HG02943 (cell line): ENCODE measurements at regions not wholly inside any gene's neighbourhood (a gene's known extent, or its start where the extent isn't known, plus 50 kb on each side); places are given as distances from the start of the nearest gene placed in this dataset.

Experiments used
- ATAC-seq: cut with Tn5 transposase; IDR thresholded peaks from one replicate; pipeline ENCODE4 v1.9.1; 2021; ENCODE audit warnings: mild to moderate bottlenecking, low read depth, moderate library complexity; ENCODE audit not compliant: unreplicated experiment

- ATAC-seq = no peak
These were observed 293.5 kb downstream of the SPRY2 start for GRCh38 chr13:80047406-80047805.

GRCh38 chr13:80040981-80041317 lies 300.0 kb downstream of the SPRY2 start:
- ATAC-seq = no peak

- ATAC-seq = no peak
These were observed 300.5 kb downstream of the SPRY2 start for GRCh38 chr13:80040196-80040980.

GRCh38 chr13:80039000-80039399 lies 301.9 kb downstream of the SPRY2 start:
- ATAC-seq = no peak

- no peak for ATAC-seq
These were observed 302.6 kb downstream of the SPRY2 start for GRCh38 chr13:80038371-80038770.

- no peak for ATAC-seq
These were observed 303.4 kb downstream of the SPRY2 start for GRCh38 chr13:80037505-80037888.

GRCh38 chr13:80036845-80037504 lies 304.0 kb downstream of the SPRY2 start:
- no peak for ATAC-seq

GRCh38 chr13:80035096-80035495 lies 305.8 kb downstream of the SPRY2 start:
- ATAC-seq = no peak

GRCh38 chr13:80033951-80034350 lies 307.0 kb downstream of the SPRY2 start:
- ATAC-seq = no peak

GRCh38 chr13:80033286-80033685 lies 307.6 kb downstream of the SPRY2 start:
- ATAC-seq = no peak

GRCh38 chr13:80030491-80030890 lies 310.4 kb downstream of the SPRY2 start:
- no peak for ATAC-seq

- ATAC-seq = no peak
These were observed 311.8 kb downstream of the SPRY2 start for GRCh38 chr13:80029170-80029569.

- no peak for ATAC-seq
These were observed 318.8 kb downstream of the SPRY2 start for GRCh38 chr13:80022146-80022545.

- no peak for ATAC-seq
These were observed 328.7 kb downstream of the SPRY2 start for GRCh38 chr13:80012251-80012650.

- ATAC-seq = no peak
These were observed 329.3 kb downstream of the SPRY2 start for GRCh38 chr13:80011448-80012212.

GRCh38 chr13:80010846-80011245 lies 330.1 kb downstream of the SPRY2 start:
- ATAC-seq = no peak

- ATAC-seq = no peak
These were observed 330.6 kb downstream of the SPRY2 start for GRCh38 chr13:80010286-80010831.

- no peak for ATAC-seq
These were observed 331.2 kb downstream of the SPRY2 start for GRCh38 chr13:80009760-80010159.

GRCh38 chr13:80006940-80007339 lies 334.0 kb downstream of the SPRY2 start:
- no peak for ATAC-seq

- ATAC-seq = no peak
These were observed 339.4 kb downstream of the SPRY2 start for GRCh38 chr13:80001510-80001842.
